ENCODE measurements at regions not wholly inside any gene's neighbourhood (a gene's known extent, or its start where the extent isn't known, plus 50 kb on each side); places are given as distances from the start of the nearest gene placed in this dataset.

DNA sequence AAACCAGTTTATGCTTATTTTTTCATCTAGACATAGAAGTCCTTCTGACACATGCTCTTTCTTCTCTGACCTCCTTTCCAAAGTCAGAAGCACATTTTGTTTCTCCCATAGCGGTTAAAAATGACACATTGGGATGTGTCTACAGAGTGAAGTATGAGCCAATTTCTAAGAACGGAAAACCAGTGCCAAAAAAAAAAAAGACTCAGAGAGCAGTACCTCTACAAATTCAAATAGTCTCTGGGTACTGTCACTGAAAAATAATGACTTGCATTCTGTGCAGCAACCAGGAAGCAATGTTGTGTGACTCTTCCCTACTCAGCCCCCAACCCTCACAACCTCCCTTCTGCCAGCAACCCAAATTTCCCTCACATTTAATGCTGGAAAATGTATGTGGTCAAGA is 145.5 kb upstream of the PMFBP1 start:
- H3K9me3 Mint-ChIP-seq (ENCODE audit: low read depth, unreplicated experiment) = peaks cover 13% of the 10 kb centered on the region
- intact Hi-C loops (cut with micrococcal nuclease; ENCODE audit: unreplicated experiment) = no loop called here
- no peak overlapping the region for H3K27ac Mint-ChIP-seq (ENCODE audit: unreplicated experiment)
- TF ChIP-seq, protein P1, sequence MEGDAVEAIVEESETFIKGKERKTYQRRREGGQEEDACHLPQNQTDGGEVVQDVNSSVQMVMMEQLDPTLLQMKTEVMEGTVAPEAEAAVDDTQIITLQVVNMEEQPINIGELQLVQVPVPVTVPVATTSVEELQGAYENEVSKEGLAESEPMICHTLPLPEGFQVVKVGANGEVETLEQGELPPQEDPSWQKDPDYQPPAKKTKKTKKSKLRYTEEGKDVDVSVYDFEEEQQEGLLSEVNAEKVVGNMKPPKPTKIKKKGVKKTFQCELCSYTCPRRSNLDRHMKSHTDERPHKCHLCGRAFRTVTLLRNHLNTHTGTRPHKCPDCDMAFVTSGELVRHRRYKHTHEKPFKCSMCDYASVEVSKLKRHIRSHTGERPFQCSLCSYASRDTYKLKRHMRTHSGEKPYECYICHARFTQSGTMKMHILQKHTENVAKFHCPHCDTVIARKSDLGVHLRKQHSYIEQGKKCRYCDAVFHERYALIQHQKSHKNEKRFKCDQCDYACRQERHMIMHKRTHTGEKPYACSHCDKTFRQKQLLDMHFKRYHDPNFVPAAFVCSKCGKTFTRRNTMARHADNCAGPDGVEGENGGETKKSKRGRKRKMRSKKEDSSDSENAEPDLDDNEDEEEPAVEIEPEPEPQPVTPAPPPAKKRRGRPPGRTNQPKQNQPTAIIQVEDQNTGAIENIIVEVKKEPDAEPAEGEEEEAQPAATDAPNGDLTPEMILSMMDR (IDR thresholded peaks at IDR 0.05; ENCODE audit: unreplicated experiment) = no peak
- H3K4me1 Mint-ChIP-seq (ENCODE audit: low read depth, unreplicated experiment) = no peaks in the 10 kb centered on the region
- CTCF ChIA-PET = interaction anchor here (0.9 kb wide), 1 partner anchor 764 kb away, joined by 3 read pairs; no protein-coding TSS in a partner anchor
- no peak overlapping the region for H3K4me3 Mint-ChIP-seq (ENCODE audit: low read depth, unreplicated experiment)
- BruUV-seq (replicated peaks) = no TSS peak
- H3K36me3 Mint-ChIP-seq (ENCODE audit: insufficient read depth, unreplicated experiment) = no peaks in the 10 kb centered on the region
- no peak for DNase-seq
- no peaks in the 10 kb centered on the region for H3K27me3 Mint-ChIP-seq (ENCODE audit: unreplicated experiment)

DNA sequence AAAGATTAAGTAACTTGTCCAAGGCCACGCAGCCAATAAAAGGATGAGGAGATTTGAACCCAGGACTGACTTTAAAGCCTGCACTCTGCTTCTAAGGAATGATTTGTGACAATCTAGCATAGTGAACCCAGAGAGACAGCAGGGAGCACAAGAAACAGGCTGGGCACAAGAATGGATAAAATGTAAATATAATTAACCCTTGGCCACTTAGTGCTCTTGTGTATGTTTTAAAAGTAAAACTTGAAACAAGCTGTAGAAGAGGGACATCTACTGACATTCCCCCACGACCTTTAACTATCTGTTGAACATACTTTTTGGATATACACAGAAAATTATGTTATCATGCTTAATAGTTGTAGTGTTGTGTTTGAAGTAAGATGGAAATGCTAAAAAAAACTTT is 141.9 kb upstream of the PMFBP1 start:
- TF ChIP-seq, protein P1 (IDR thresholded peaks at IDR 0.05; ENCODE audit: unreplicated experiment) = no peak
- Mint-ChIP-seq H3K36me3 (ENCODE audit: insufficient read depth, unreplicated experiment) (no peaks in the 10 kb centered on the region), H3K27me3 (ENCODE audit: unreplicated experiment) (no peaks in the 10 kb centered on the region), H3K4me3 (ENCODE audit: low read depth, unreplicated experiment) (no peak overlapping the region), H3K27ac (ENCODE audit: unreplicated experiment) (no peak overlapping the region), H3K4me1 (ENCODE audit: low read depth, unreplicated experiment) (no peaks in the 10 kb centered on the region), H3K9me3 (ENCODE audit: low read depth, unreplicated experiment) (peaks cover 11% of the 10 kb centered on the region)
- CTCF ChIA-PET = no interaction called here
- intact Hi-C loops (cut with micrococcal nuclease; ENCODE audit: unreplicated experiment) = no loop called here
- BruUV-seq (replicated peaks) = no TSS peak
- no peak for DNase-seq

DNA sequence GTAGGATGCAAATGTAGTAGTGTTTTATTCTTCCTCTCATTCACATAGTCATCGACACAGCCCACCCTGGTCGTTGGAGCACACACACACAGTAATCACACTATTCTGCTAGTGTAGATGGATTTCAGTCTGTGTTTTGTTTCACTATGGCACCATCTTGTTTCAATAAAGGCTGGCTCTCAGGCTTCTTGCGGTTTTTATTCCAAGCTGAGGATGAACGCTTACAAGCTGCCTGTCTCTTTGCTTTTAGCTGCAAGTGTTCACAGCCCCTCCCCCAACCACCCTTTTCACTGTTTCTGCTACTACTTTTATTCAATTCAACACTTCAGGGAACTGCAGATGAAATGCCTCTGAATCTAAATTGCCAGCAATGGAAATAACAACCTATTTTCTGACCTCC is 140.9 kb upstream of the PMFBP1 start:
- BruUV-seq (replicated peaks) = no TSS peak
- intact Hi-C loops (cut with micrococcal nuclease; ENCODE audit: unreplicated experiment) = no loop called here
- no peak overlapping the region for H3K4me3 Mint-ChIP-seq (ENCODE audit: low read depth, unreplicated experiment)
- CTCF ChIA-PET = no interaction called here
- H3K27me3 Mint-ChIP-seq (ENCODE audit: unreplicated experiment) = no peaks in the 10 kb centered on the region
- H3K4me1 Mint-ChIP-seq (ENCODE audit: low read depth, unreplicated experiment) = no peaks in the 10 kb centered on the region
- no peak for DNase-seq
- TF ChIP-seq, protein P1 (IDR thresholded peaks at IDR 0.05; ENCODE audit: unreplicated experiment) = no peak
- H3K9me3 Mint-ChIP-seq (ENCODE audit: low read depth, unreplicated experiment) = peaks cover 8% of the 10 kb centered on the region
- no peaks in the 10 kb centered on the region for H3K36me3 Mint-ChIP-seq (ENCODE audit: insufficient read depth, unreplicated experiment)
- no peak overlapping the region for H3K27ac Mint-ChIP-seq (ENCODE audit: unreplicated experiment)

- Mint-ChIP-seq H3K27me3 (ENCODE audit: unreplicated experiment) (no peaks in the 10 kb centered on the region), H3K4me1 (ENCODE audit: low read depth, unreplicated experiment) (no peaks in the 10 kb centered on the region), H3K27ac (ENCODE audit: unreplicated experiment) (no peak overlapping the region), H3K36me3 (ENCODE audit: insufficient read depth, unreplicated experiment) (no peaks in the 10 kb centered on the region), H3K4me3 (ENCODE audit: low read depth, unreplicated experiment) (no peak overlapping the region), H3K9me3 (ENCODE audit: low read depth, unreplicated experiment) (peaks cover 8% of the 10 kb centered on the region)
- DNase-seq = no peak
- BruUV-seq (replicated peaks) = no TSS peak
- TF ChIP-seq, protein P1 (IDR thresholded peaks at IDR 0.05; ENCODE audit: unreplicated experiment) = no peak
- CTCF ChIA-PET = no interaction called here
- intact Hi-C loops (cut with micrococcal nuclease; ENCODE audit: unreplicated experiment) = no loop called here
Observed at GRCh38 chr16:72311426-72311825, 139.5 kb upstream of the PMFBP1 start.

- CTCF ChIA-PET = no interaction called here
- Mint-ChIP-seq H3K36me3 (ENCODE audit: insufficient read depth, unreplicated experiment) (no peaks in the 10 kb centered on the region), H3K4me1 (ENCODE audit: low read depth, unreplicated experiment) (no peaks in the 10 kb centered on the region), H3K4me3 (ENCODE audit: low read depth, unreplicated experiment) (no peak overlapping the region), H3K27ac (ENCODE audit: unreplicated experiment) (no peak overlapping the region), H3K27me3 (ENCODE audit: unreplicated experiment) (no peaks in the 10 kb centered on the region), H3K9me3 (ENCODE audit: low read depth, unreplicated experiment) (peaks cover 10% of the 10 kb centered on the region)
- intact Hi-C loops (cut with micrococcal nuclease; ENCODE audit: unreplicated experiment) = no loop called here
- no peak for DNase-seq
- BruUV-seq (replicated peaks) = no TSS peak
- TF ChIP-seq, protein P1 (IDR thresholded peaks at IDR 0.05; ENCODE audit: unreplicated experiment) = no peak
Observed at GRCh38 chr16:72309001-72309400, 137.0 kb upstream of the PMFBP1 start.
